Hepatocyte (in vitro differentiated cells): ENCODE measurements at regions not wholly inside any gene's neighbourhood (a gene's known extent, or its start where the extent isn't known, plus 50 kb on each side); places are given as distances from the start of the nearest gene placed in this dataset.

ENCODE experiments used
- DNase-seq: peaks from one replicate; pipeline ENCODE4 v3.0.0-alpha.2; 2016; ENCODE audit warnings: low spot score
- H2AFZ ChIP-seq: fragments of 200-600 bp; sonication (generic); 2 replicates; pipeline ENCODE4 v1.6.0; 2016; ENCODE audit warnings: antibody characterized with exemption, mild to moderate bottlenecking
- H3K27ac ChIP-seq: fragments of 200-600 bp; sonication (generic); 2 replicates; pipeline ENCODE4 v1.5.1; 2016; ENCODE audit warnings: mild to moderate bottlenecking
- H3K27me3 ChIP-seq: fragments of 200-600 bp; sonication (generic); 2 replicates; pipeline ENCODE4 v1.6.1; 2016
- H3K36me3 ChIP-seq: fragments of 200-600 bp; sonication (generic); replicated peaks from 2 replicates; pipeline ENCODE4 v1.5.1; 2016; ENCODE audit warnings: low read depth; ENCODE audit not compliant: insufficient read depth
- H3K4me1 ChIP-seq: fragments of 200-600 bp; sonication (generic); 2 replicates; pipeline ENCODE4 v1.5.1; 2016; ENCODE audit warnings: mild to moderate bottlenecking, moderate library complexity; ENCODE audit not compliant: insufficient read depth
- H3K4me2 ChIP-seq: fragments of 200-600 bp; sonication (generic); 2 replicates; pipeline ENCODE4 v1.6.0; 2016
- H3K4me3 ChIP-seq: fragments of 200-600 bp; sonication (generic); 2 replicates; pipeline ENCODE4 v1.5.1; 2016; ENCODE audit warnings: mild to moderate bottlenecking
- H3K79me2 ChIP-seq: fragments of 200-600 bp; sonication (generic); 2 replicates; pipeline ENCODE4 v1.6.0; 2017; ENCODE audit warnings: mild to moderate bottlenecking
- H3K9me2 ChIP-seq: fragments of 200-600 bp; sonication (generic); replicated peaks from 2 replicates; pipeline ENCODE4 v1.6.0; 2017; ENCODE audit warnings: mild to moderate bottlenecking; ENCODE audit not compliant: insufficient read depth
- H3K9me3 ChIP-seq: fragments of 200-600 bp; sonication (generic); 2 replicates; pipeline ENCODE4 v1.5.1; 2016; ENCODE audit warnings: low read depth, mild to moderate bottlenecking
- H4K20me1 ChIP-seq: fragments of 200-600 bp; sonication (generic); 2 replicates; pipeline ENCODE4 v1.6.0; 2016; ENCODE audit warnings: mild to moderate bottlenecking; ENCODE audit not compliant: insufficient read depth, poor library complexity, severe bottlenecking
- CTCF ChIP-seq: fragments of 200-600 bp; sonication (generic); IDR thresholded peaks from 2 replicates; pipeline ENCODE4 v1.5.1; 2016; ENCODE audit warnings: antibody characterized with exemption, mild to moderate bottlenecking; ENCODE audit not compliant: poor library complexity
- EZH2 ChIP-seq: fragments of 200-600 bp; sonication (generic); IDR thresholded peaks from 2 replicates; pipeline ENCODE4 v1.6.1; 2016; ENCODE audit warnings: antibody characterized with exemption, mild to moderate bottlenecking, borderline replicate concordance
- EZH2phosphoT487 ChIP-seq: fragments of 200-600 bp; sonication (generic); IDR thresholded peaks from one replicate; pipeline ENCODE4 v1.6.1; 2018; ENCODE audit warnings: antibody characterized with exemption, mild to moderate bottlenecking, low read depth, moderate library complexity; ENCODE audit not compliant: unreplicated experiment, severe bottlenecking
- WGBS: methylation state at CpG from one replicate; pipeline ENCODE4 v1.1.6; 2016; ENCODE audit warnings: low lambda C conversion rate; ENCODE audit errors: missing lambda C conversion rate; 5-methylcytosine and 5-hydroxymethylcytosine counted together

GRCh38 chr1:121443001-121443540, 258.3 kb downstream of the SRGAP2C start:
- Histone ChIP-seq H3K9me2 (no peaks in the 10 kb centered on the region), H3K27me3 (no peaks in the 10 kb centered on the region), H3K27ac (no peak overlapping the region), H3K4me1 (no peaks in the 10 kb centered on the region), H3K9me3 (no peaks in the 10 kb centered on the region), H3K79me2 (no peaks in the 10 kb centered on the region), H3K4me3 (no peak overlapping the region), H2AFZ (no peak overlapping the region), H4K20me1 (no peaks in the 10 kb centered on the region), H3K4me2 (no peak overlapping the region), H3K36me3 (no peaks in the 10 kb centered on the region)
- no peak for DNase-seq
- TF ChIP-seq CTCF (no peak), EZH2phosphoT487 (no peak), EZH2 (no peak)
- WGBS, result 45% methylated on average over 4 of the region's 4 CpGs

- Histone ChIP-seq H3K36me3 (no peaks in the 10 kb centered on the region), H3K27me3 (no peaks in the 10 kb centered on the region), H3K4me1 (no peaks in the 10 kb centered on the region), H3K79me2 (no peaks in the 10 kb centered on the region), H2AFZ (no peak overlapping the region), H3K4me2 (no peak overlapping the region), H3K4me3 (no peak overlapping the region), H3K9me2 (no peaks in the 10 kb centered on the region), H3K27ac (no peak overlapping the region), H4K20me1 (no peaks in the 10 kb centered on the region), H3K9me3 (no peaks in the 10 kb centered on the region)
- no peak for DNase-seq
- TF ChIP-seq EZH2 (no peak), EZH2phosphoT487 (no peak), CTCF (no peak)
These were observed 259.3 kb downstream of the SRGAP2C start for GRCh38 chr1:121444096-121444495.

- H2AFZ ChIP-seq, result no peak overlapping the region
- H3K79me2 ChIP-seq, result no peaks in the 10 kb centered on the region
- no peak overlapping the region for H3K27ac ChIP-seq
- H4K20me1 ChIP-seq, result no peaks in the 10 kb centered on the region
- no peak overlapping the region for H3K4me2 ChIP-seq
- H3K9me2 ChIP-seq, result no peaks in the 10 kb centered on the region
- H3K27me3 ChIP-seq, result no peaks in the 10 kb centered on the region
- no peaks in the 10 kb centered on the region for H3K9me3 ChIP-seq
- no peaks in the 10 kb centered on the region for H3K4me1 ChIP-seq
- no peak for DNase-seq
- no peak overlapping the region for H3K4me3 ChIP-seq
- TF ChIP-seq CTCF (no peak), EZH2phosphoT487 (no peak), EZH2 (no peak)
- no peaks in the 10 kb centered on the region for H3K36me3 ChIP-seq
These were observed 260.9 kb downstream of the SRGAP2C start for GRCh38 chr1:121445679-121446078.
